GM21381 (cell line): ENCODE measurements at regions not wholly inside any gene's neighbourhood (a gene's known extent, or its start where the extent isn't known, plus 50 kb on each side); places are given as distances from the start of the nearest gene placed in this dataset.

ENCODE experiments used
- ATAC-seq: cut with Tn5 transposase; IDR thresholded peaks from one replicate; pipeline ENCODE4 v1.9.1; 2021; ENCODE audit warnings: mild to moderate bottlenecking, moderate library complexity; ENCODE audit not compliant: unreplicated experiment

GRCh38 chr3:40642812-40643211, 118.1 kb downstream of the ZNF621 start:
- no peak for ATAC-seq

- no peak for ATAC-seq
Observed at GRCh38 chr3:40645883-40646282, 121.1 kb downstream of the ZNF621 start.

GRCh38 chr3:40649346-40649745, 124.6 kb downstream of the ZNF621 start:
- ATAC-seq, result no peak

DNA sequence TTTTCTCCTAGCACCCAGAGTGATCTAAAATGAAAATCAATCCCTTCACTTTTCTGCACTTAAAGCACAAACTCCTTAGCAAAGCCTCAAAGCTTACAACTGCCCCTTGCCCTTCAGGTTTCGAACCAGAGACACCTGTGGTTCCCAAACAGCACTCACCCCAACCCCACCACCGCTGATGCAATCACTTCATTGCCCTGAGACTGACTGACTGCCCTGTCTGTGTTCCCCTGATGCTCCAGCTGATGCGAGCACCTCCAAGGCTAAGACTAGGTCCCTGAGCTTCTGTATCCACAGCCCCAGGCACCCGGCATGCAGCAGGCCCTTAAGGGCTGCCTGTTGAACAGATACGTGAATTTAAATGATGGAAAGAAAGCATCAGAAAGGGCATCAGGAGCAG, 127.3 kb downstream of the ZNF621 start:
- ATAC-seq, result no peak

DNA sequence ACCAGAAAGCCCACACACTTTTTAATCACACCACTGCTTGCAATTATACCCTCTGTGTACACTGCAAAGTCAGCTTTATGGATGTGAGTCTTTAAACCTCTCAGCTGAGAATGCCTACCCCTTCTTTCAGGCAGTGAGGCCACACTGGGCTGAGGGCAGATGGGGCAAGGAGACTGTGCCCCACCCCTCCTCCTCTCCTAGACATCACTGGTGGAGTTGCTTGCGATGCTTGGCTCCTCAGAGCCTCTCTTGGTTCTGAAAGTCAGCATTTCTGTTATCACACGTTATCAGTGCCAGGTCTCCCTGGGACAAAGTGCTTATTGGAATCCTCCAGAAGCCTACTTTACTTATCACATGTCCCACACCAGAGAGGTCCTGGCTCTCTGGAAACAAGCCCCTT, 128.2 kb downstream of the ZNF621 start:
- no peak for ATAC-seq

DNA sequence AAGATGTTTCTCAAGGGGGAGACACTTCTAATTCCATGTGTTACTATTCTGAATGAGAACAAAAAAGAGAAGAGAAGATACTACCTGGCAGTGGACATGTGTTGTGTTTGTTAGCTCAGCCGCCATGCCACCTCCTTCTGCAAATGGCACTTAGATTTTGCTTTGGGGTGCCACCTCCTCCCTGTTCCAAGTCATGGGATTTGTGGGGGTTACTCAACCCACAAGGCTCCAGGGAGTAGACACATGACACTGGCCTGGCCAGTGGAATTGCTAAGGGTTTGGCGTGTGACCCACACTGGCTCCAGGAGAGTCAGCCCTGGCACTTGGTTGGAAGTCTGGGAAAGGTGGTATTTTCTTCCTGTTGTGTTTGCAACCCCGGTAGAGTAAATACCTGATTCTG, 129.1 kb downstream of the ZNF621 start:
- no peak for ATAC-seq

GRCh38 chr3:40655551-40655950, 130.8 kb downstream of the ZNF621 start:
- no peak for ATAC-seq

- no peak for ATAC-seq
Observed at GRCh38 chr3:40657623-40658022, 132.9 kb downstream of the ZNF621 start.

DNA sequence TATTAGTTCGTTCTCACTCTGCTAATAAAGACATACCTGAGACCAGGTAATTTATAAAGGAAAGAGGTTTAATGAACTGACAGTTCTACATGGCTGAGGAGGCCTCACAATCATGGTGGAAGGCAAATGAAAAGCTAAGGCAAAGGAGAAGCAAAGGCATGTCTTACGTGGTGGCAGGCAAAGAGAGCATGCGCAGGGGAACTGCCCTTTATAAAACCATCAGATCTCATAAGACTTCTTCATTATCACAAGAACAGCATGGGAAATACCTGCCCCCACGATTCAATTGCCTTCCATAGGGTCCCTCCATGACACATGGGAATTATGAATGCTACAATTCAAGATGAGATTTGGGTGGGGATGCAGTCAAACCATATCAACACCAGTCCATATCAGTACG, 133.5 kb downstream of the ZNF621 start:
- no peak for ATAC-seq

GRCh38 chr3:40660554-40660953, 135.8 kb downstream of the ZNF621 start:
- ATAC-seq, result no peak

- no peak for ATAC-seq
Observed at GRCh38 chr3:40661284-40661683, 136.5 kb downstream of the ZNF621 start.

DNA sequence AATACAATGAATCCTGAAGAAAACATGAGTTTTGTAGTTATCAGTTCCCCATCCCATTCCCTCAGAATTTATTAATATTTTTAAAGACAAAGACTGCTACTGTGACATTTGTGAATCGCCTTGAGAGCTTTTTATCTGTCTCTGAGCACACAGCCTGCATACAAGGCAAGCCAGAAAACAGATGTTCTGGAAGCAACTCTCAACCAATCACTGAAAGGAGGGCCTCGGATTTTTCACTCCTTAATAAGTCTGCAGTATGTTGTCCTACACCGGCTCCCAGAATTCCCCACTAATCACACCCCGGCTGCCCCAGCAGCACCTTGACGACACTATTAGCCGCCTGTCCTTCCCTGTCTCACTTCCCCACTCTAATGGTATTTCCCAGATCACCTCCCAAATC, 138.5 kb downstream of the ZNF621 start:
- ATAC-seq, result no peak

DNA sequence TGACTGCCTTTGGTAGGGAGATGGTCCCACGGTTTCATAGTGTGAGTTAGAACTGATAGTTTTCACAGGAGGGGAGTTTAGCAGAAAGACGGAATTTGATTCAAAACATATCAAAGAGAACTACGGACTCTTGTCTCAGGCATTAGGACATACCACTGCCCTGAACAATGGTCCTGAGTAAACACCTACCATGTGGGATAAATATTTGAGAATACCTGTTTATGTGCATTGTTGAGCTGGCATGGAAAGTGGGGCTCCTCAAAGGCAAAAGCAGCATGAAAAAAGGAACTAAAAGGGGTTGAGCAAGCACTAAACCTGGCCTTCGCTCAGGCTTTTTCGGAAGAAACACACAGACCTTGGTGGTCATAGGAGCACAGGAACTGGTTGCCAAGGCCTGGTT, 144.4 kb downstream of the ZNF621 start:
- no peak for ATAC-seq

DNA sequence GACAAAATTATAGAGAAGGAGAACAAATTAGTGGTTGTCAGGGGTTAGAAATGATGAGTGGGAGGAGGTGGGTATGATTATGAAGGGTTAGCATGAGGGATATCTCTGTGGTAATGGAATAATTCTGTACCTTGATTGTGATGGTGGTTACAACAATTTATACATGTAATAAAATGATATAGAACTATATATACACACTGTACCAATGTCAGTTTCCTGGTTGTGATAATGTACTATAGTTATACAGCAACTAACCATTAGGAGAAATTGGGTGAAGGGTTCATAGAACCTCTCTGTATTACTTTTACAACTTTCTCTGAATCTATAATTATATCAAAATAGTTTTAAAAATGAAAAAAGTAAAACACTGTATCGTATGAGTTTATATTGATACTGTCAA, 148.1 kb downstream of the ZNF621 start:
- ATAC-seq, result no peak

DNA sequence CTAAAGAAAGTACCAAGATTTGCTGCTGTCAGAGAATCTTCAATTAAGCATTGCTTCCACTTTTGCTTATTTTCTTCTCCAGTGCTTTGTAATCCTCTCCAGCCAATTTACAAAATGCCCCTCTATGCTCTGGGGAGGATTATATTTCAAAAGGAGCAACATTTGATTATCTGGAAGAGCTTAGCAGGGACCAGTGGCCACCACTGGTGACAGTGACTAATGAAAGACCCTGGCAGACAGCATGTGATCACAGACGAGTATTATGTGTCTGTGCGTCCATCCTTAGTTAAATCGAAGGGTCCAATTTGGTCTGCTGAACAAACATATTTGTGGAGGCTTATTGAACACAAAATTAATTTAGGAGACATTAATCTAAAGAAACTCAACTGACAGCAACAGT, 152.6 kb downstream of the ZNF621 start:
- no peak for ATAC-seq

- ATAC-seq, result no peak
Observed at GRCh38 chr3:40677749-40678148, 153.0 kb downstream of the ZNF621 start.

DNA sequence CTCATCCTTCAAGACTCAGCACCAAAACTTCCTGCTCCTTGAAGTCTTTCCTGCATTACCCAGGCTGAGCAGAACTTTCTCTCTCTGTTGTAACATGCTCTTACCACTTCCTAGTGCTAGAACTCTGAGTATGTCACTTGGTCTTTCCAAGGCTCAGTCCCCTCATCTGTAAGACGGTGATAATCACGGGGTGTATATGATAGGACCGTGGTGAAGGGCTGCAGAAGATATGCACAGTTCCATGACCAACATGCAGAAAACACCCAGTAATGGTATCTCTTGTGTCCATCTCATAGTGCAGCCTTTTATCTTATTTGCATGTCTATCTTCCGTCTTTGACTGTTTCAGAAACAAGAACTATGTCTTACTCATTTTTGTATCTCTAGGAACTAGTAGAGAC, 154.5 kb downstream of the ZNF621 start:
- ATAC-seq, result no peak

GRCh38 chr3:40680685-40681657, 156.2 kb downstream of the ZNF621 start:
- ATAC-seq, result peak; percentile 64

DNA sequence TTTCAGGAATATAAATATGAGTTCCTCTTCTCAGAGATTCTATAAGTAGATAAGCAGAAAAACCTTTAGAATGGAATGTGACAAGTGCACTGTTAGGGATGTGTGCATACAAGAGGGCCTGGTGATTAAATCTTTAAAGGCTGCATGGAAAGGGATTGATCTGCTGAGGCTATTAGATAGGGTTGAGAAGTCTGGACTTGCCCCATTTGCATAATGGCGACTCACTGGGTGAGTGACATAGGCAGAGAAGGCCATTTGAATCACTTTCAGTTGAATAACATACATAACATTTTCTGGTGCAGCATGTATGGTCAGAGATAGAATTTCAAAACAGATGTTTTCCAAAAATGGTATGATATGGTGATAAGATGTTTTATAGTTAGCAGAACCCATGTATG, 156.9 kb downstream of the ZNF621 start:
- no peak for ATAC-seq

DNA sequence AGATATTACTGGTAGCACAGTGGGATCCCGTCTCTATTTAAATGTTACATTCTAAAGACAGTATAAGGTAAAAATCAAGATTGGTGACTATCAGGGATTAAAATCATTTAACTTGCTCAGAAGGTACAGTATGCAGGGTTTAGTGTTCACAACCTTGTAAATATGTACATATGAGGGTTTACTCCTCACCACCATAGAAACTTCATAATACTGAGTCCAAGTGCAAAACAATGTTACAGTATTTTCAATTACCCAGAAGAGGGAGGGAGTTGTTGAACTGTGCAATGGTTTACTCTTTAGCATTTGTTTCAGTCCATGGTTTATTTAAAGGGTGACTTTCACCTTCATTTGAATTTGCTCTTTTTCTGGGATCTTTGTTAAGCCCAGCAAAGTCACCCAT, 165.1 kb downstream of the ZNF621 start:
- ATAC-seq, result no peak

GRCh38 chr3:40690749-40691451, 166.1 kb downstream of the ZNF621 start:
- no peak for ATAC-seq

- ATAC-seq, result no peak
Observed at GRCh38 chr3:40691452-40691861, 166.7 kb downstream of the ZNF621 start.
